HPDE6-E6E7 (cell line): ENCODE measurements at regions not wholly inside any gene's neighbourhood (a gene's known extent, or its start where the extent isn't known, plus 50 kb on each side); places are given as distances from the start of the nearest gene placed in this dataset.

ENCODE experiments used
- DNase-seq: peaks from one replicate; pipeline ENCODE4 v3.0.0; 2011; ENCODE audit warnings: missing footprints; ENCODE audit errors: extremely low spot score

DNA sequence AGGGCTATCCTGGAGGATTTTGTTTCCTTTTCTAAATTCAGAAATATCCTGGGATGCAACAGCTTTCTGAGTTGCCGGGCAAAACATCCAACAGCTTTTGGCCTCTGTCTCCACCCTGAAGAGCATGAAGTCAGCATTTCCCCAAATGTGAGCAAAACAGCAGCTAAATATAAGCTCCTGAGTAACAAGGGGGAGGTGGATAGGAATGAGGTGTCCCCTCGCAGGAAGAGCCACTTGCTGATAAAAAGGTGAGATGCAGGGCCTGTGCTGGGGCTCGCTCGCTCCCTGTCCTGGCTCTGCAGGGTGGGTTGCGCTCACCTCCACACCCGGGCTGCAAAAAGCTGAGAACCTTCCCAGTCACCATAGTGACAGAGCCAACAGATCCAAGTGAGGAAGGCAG lies 264.3 kb downstream of the ZEB1 start:
- no peak for DNase-seq

DNA sequence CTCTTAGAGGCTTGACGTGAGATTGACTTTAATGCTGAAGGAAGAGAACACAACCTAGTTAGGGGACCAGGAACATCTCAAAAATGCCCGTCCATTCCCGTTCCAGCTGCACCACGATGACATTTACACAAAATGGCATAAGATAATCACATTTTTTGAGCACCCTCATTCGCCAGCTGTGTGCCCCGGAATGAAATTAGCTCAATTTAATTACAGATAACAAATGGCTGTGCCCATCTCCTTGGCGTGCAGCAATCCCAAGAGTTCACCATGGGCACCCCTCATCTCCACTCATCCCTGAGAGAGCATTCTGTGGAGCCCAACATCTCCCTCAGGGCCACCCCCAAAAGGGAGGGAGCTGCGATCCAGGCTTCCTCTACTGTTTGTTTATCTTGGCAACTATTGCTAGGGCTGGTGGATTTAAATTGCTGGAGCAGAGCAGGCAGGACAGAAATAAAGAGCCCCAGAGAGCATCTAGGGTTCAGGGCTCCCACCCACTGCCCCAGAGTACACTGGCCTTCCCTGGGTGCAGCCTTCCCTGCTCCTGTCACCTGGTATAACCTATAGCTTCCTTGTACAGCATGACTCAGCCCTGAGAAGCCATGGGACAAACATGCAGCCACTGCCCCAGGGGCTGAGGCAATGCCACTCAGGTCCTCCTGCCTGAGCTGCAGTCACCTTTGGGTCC lies 263.5 kb downstream of the ZEB1 start:
- no peak for DNase-seq

- no peak for DNase-seq
These were observed 262.8 kb downstream of the ZEB1 start for GRCh38 chr10:31581741-31582323.

DNA sequence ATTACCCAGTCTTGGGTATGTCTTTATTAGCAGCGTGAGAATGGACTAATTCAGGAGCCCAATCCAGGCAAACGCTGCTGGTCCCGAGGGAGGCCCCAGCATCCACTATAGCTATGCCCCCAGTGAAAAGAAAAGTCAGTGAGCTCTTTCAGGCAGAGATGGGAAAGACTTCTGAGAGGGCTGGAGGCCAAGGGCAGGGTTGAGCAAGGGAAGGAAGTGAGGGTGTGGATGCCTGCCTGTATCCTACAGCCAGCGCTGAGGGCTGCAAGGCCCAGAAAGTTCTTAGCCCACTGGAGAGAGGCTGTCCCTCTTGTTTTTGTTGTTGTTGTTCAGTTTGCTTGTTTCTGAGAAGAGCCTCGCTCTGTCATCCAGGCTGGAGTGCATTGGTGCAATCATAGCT lies 261.6 kb downstream of the ZEB1 start:
- DNase-seq = no peak
